ENCODE measurements at regions not wholly inside any gene's neighbourhood (a gene's known extent, or its start where the extent isn't known, plus 50 kb on each side); places are given as distances from the start of the nearest gene placed in this dataset.

DNA sequence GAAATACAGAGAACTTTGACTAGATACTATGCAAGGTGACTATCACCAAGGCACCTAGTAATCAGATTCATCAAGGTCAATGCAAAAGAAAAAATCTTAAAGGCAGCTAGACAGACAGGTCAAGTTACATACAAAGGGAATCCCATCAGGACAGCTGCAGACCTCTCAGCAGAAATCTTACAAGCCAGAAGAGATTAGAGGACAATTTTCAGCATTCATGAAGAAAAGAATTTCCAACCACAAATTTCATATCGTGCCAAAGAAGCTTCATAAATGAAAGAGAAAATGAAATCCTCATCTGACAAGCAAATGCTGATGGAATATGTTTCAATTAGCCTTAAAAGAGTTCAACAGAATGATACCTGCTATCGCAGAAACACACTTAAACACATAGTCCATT, 913.7 kb downstream of the RPS29 start (continued):
- TF ChIP-seq, protein P1, sequence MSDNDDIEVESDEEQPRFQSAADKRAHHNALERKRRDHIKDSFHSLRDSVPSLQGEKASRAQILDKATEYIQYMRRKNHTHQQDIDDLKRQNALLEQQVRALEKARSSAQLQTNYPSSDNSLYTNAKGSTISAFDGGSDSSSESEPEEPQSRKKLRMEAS (IDR thresholded peaks at IDR 0.05; ENCODE audit: low read depth): no peak

DNA sequence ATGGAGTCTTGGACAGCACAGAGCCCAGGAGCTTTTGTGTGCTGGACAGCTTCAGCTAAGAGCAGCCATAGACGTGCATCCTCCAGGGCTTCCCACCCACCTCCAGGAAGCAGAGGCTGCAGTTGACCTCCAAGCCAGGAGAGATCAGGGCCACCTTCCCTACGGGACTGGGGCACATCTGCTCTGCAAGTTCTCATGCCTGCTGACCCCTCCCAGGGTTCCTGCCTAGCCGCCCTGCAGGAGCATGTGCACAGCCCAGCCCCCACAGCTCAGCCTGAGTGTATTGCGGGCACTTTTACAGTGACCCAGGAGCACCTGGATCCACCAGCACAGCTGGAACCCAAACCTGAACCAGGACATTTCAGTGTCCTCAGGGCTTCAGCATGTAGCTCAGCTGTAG, 915.2 kb downstream of the RPS29 start:
- H3K4me1 ChIP-seq (ENCODE audit: control insufficient read depth in 1 of 2, insufficient read depth in 2 of 2, low read depth in 1 of 2, low read length in 1 of 2): no peaks in the 10 kb centered on the region
- no peak overlapping the region for H3K4me3 ChIP-seq (ENCODE audit: low read depth in 2 of 2, low read length in 1 of 2)
- ChIA-PET CTCF (no interaction called here), POLR2A (no interaction called here)
- no peaks in the 10 kb centered on the region for H3K36me3 ChIP-seq (replicated peaks in 1 of 2; ENCODE audit: control insufficient read depth in 1 of 2, insufficient read depth in 2 of 2, low read length in 1 of 2)
- H3K79me2 ChIP-seq (ENCODE audit: insufficient read depth): no peaks in the 10 kb centered on the region
- H3K9ac ChIP-seq: no peak overlapping the region
- no peak overlapping the region for H2AFZ ChIP-seq (ENCODE audit: low read depth)
- H3K9me2 ChIP-seq: no peaks in the 10 kb centered on the region
- no peaks in the 10 kb centered on the region for H3K27me3 ChIP-seq (ENCODE audit: insufficient read depth)
- no peaks in the 10 kb centered on the region for H3F3A ChIP-seq (replicated peaks; ENCODE audit: insufficient read depth)
- no peaks in the 10 kb centered on the region for H4K20me1 ChIP-seq (ENCODE audit: insufficient read depth)
- no peak overlapping the region for H3K4me2 ChIP-seq
- no peak for DNase-seq
- WGBS (ENCODE audit: low lambda C conversion rate): no CpG with 5 or more reads among the region's 4 CpGs
- no peaks in the 10 kb centered on the region for H3K9me3 ChIP-seq
- no peak overlapping the region for H3K27ac ChIP-seq (ENCODE audit: low read depth in 2 of 2, low read length in 1 of 2)
- TF ChIP-seq, protein P2, sequence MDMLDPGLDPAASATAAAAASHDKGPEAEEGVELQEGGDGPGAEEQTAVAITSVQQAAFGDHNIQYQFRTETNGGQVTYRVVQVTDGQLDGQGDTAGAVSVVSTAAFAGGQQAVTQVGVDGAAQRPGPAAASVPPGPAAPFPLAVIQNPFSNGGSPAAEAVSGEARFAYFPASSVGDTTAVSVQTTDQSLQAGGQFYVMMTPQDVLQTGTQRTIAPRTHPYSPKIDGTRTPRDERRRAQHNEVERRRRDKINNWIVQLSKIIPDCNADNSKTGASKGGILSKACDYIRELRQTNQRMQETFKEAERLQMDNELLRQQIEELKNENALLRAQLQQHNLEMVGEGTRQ (IDR thresholded peaks at IDR 0.05; ENCODE audit: borderline replicate concordance, low read depth, low read length): no peak
- TF ChIP-seq CHD2 (IDR thresholded peaks at IDR 0.05; ENCODE audit: low read length, partially characterized antibody) (no peak), SMC3 (IDR thresholded peaks at IDR 0.05; ENCODE audit: low read depth, low read length) (no peak), SIN3A (IDR thresholded peaks at IDR 0.05; ENCODE audit: borderline replicate concordance, low read depth, low read length) (no peak), RXRA (IDR thresholded peaks at IDR 0.05; ENCODE audit: borderline replicate concordance, low read depth) (no peak), FOXM1 (IDR thresholded peaks at IDR 0.05; ENCODE audit: low read depth) (no peak), TAF1 (IDR thresholded peaks at IDR 0.05; ENCODE audit: borderline replicate concordance, low read depth, low read length) (no peak), JUND (IDR thresholded peaks at IDR 0.05) (no peak), YY1 (IDR thresholded peaks at IDR 0.05; ENCODE audit: low read depth) (no peak), RCOR1 (IDR thresholded peaks at IDR 0.05; ENCODE audit: low read length) (no peak), EP300 (IDR thresholded peaks at IDR 0.05; ENCODE audit: borderline replicate concordance in 1 of 2, low read depth in 1 of 2, low read length in 1 of 2) (no peak), FOSL2 (IDR thresholded peaks at IDR 0.05; ENCODE audit: borderline replicate concordance, low read depth) (no peak)
- TF ChIP-seq, protein P3, sequence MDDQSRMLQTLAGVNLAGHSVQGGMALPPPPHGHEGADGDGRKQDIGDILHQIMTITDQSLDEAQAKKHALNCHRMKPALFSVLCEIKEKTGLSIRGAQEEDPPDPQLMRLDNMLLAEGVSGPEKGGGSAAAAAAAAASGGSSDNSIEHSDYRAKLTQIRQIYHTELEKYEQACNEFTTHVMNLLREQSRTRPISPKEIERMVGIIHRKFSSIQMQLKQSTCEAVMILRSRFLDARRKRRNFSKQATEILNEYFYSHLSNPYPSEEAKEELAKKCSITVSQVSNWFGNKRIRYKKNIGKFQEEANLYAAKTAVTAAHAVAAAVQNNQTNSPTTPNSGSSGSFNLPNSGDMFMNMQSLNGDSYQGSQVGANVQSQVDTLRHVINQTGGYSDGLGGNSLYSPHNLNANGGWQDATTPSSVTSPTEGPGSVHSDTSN (IDR thresholded peaks at IDR 0.05): no peak
- TF ChIP-seq, protein P4, sequence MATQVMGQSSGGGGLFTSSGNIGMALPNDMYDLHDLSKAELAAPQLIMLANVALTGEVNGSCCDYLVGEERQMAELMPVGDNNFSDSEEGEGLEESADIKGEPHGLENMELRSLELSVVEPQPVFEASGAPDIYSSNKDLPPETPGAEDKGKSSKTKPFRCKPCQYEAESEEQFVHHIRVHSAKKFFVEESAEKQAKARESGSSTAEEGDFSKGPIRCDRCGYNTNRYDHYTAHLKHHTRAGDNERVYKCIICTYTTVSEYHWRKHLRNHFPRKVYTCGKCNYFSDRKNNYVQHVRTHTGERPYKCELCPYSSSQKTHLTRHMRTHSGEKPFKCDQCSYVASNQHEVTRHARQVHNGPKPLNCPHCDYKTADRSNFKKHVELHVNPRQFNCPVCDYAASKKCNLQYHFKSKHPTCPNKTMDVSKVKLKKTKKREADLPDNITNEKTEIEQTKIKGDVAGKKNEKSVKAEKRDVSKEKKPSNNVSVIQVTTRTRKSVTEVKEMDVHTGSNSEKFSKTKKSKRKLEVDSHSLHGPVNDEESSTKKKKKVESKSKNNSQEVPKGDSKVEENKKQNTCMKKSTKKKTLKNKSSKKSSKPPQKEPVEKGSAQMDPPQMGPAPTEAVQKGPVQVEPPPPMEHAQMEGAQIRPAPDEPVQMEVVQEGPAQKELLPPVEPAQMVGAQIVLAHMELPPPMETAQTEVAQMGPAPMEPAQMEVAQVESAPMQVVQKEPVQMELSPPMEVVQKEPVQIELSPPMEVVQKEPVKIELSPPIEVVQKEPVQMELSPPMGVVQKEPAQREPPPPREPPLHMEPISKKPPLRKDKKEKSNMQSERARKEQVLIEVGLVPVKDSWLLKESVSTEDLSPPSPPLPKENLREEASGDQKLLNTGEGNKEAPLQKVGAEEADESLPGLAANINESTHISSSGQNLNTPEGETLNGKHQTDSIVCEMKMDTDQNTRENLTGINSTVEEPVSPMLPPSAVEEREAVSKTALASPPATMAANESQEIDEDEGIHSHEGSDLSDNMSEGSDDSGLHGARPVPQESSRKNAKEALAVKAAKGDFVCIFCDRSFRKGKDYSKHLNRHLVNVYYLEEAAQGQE (IDR thresholded peaks at IDR 0.05; ENCODE audit: low read depth, low read length): no peak
- TF ChIP-seq, protein P5, sequence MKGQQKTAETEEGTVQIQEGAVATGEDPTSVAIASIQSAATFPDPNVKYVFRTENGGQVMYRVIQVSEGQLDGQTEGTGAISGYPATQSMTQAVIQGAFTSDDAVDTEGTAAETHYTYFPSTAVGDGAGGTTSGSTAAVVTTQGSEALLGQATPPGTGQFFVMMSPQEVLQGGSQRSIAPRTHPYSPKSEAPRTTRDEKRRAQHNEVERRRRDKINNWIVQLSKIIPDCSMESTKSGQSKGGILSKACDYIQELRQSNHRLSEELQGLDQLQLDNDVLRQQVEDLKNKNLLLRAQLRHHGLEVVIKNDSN (IDR thresholded peaks at IDR 0.05; ENCODE audit: borderline replicate concordance, low read depth): no peak
- TF ChIP-seq, protein P6, sequence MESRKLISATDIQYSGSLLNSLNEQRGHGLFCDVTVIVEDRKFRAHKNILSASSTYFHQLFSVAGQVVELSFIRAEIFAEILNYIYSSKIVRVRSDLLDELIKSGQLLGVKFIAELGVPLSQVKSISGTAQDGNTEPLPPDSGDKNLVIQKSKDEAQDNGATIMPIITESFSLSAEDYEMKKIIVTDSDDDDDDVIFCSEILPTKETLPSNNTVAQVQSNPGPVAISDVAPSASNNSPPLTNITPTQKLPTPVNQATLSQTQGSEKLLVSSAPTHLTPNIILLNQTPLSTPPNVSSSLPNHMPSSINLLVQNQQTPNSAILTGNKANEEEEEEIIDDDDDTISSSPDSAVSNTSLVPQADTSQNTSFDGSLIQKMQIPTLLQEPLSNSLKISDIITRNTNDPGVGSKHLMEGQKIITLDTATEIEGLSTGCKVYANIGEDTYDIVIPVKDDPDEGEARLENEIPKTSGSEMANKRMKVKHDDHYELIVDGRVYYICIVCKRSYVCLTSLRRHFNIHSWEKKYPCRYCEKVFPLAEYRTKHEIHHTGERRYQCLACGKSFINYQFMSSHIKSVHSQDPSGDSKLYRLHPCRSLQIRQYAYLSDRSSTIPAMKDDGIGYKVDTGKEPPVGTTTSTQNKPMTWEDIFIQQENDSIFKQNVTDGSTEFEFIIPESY (IDR thresholded peaks at IDR 0.05; ENCODE audit: borderline replicate concordance, low read depth): no peak

Measured in SK-N-SH (cell line).